SU-DHL-6 (cell line): ENCODE measurements at regions not wholly inside any gene's neighbourhood (a gene's known extent, or its start where the extent isn't known, plus 50 kb on each side); places are given as distances from the start of the nearest gene placed in this dataset.

Experiments used
- EZH2phosphoT487 ChIP-seq: fragments of 200-600 bp; sonication (generic), shearing (Covaris generic); conservative IDR thresholded peaks from 2 replicates; pipeline ENCODE4 v1.6.1; 2018; ENCODE audit warnings: mild to moderate bottlenecking, antibody characterized with exemption, low read length, moderate library complexity, mixed read lengths
- TF ChIP-seq, protein P1 (sequence below): fragments of 200-600 bp; sonication (generic); IDR thresholded peaks from one replicate; pipeline ENCODE4 v1.5.1; 2017; ENCODE audit warnings: antibody characterized with exemption, mild to moderate bottlenecking, low read length, moderate library complexity; ENCODE audit not compliant: insufficient read depth, poor library complexity, severe bottlenecking

DNA sequence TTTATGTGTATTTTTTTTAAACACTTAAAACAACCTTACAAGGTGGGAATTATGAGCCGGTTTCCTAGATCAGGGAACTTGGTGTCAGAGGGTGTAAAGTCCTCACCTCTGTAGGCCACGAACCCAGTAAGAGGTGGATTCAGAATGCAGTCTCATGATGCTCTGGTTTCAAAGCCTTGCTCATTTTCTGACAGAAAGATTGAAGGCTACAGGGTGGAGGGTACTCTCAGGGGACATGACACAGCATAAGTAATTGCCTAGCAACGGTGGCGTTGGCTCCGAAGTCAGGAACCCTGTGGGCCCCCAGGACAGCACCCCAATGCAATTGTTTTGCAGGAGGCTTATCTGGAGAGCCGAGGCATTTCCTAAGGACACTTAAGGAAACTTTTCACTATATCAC is 794.7 kb downstream of the EFNB2 start:
- TF ChIP-seq, protein P1, sequence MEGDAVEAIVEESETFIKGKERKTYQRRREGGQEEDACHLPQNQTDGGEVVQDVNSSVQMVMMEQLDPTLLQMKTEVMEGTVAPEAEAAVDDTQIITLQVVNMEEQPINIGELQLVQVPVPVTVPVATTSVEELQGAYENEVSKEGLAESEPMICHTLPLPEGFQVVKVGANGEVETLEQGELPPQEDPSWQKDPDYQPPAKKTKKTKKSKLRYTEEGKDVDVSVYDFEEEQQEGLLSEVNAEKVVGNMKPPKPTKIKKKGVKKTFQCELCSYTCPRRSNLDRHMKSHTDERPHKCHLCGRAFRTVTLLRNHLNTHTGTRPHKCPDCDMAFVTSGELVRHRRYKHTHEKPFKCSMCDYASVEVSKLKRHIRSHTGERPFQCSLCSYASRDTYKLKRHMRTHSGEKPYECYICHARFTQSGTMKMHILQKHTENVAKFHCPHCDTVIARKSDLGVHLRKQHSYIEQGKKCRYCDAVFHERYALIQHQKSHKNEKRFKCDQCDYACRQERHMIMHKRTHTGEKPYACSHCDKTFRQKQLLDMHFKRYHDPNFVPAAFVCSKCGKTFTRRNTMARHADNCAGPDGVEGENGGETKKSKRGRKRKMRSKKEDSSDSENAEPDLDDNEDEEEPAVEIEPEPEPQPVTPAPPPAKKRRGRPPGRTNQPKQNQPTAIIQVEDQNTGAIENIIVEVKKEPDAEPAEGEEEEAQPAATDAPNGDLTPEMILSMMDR = no peak
- no peak for TF ChIP-seq EZH2phosphoT487
